IMR-90 (cell line): ENCODE measurements at regions not wholly inside any gene's neighbourhood (a gene's known extent, or its start where the extent isn't known, plus 50 kb on each side); places are given as distances from the start of the nearest gene placed in this dataset.

ENCODE experiments used
- ATAC-seq: fragments of 200-7000 bp; cut with Tn5 transposase; 2 replicates; pipeline ENCODE4 v1.9.1; 2020; ENCODE audit warnings: low read depth, mild to moderate bottlenecking, moderate library complexity
- BruUV-seq: library from RNA; stranded (reverse); fragments of 400-500 nt; replicated peaks from 2 replicates; lab custom pipeline; 2021; lab: Mats Ljungman, UMichigan
- CTCF ChIA-PET: fragments of 300-600 bp; formaldehyde crosslinking; extraction: SDS; loops from one replicate; lab custom pipeline; 2021; ENCODE audit warnings: antibody characterized with exemption; lab: Yijun Ruan, JAX
- POLR2A ChIA-PET: fragments of 300-600 bp; sonication (Branson Sonifier 250); formaldehyde crosslinking; loops from one replicate; lab custom pipeline; 2022; ENCODE audit warnings: antibody characterized with exemption; ENCODE audit not compliant: unreplicated experiment; lab: Charles Lee
- DNase-seq: peaks from one replicate; pipeline ENCODE4 v3.0.0; 2013
- H2AFZ ChIP-seq: replicated peaks from 2 replicates; pipeline ENCODE3; 2013; ENCODE audit warnings: low read length, mild to moderate bottlenecking; ENCODE audit not compliant: poor library complexity
- H2AK5ac ChIP-seq: 2 replicates; pipeline ENCODE4 v1.6.1; 2013; ENCODE audit warnings: low read depth, low read length, inconsistent platforms
- H2AK9ac ChIP-seq: replicated peaks from 2 replicates; pipeline ENCODE3; 2013; ENCODE audit warnings: mild to moderate bottlenecking, low read depth, low read length, moderate library complexity; ENCODE audit not compliant: poor library complexity
- H2BK120ac ChIP-seq: 2 replicates; pipeline ENCODE4 v1.6.1; 2013; ENCODE audit warnings: low read depth, low read length, inconsistent platforms
- H2BK15ac ChIP-seq: 3 replicates; pipeline ENCODE4 v1.6.1; 2013; ENCODE audit warnings: low read depth, low read length, inconsistent platforms
- H2BK20ac ChIP-seq: 2 replicates; pipeline ENCODE4 v1.6.1; 2013; ENCODE audit warnings: low read depth, mild to moderate bottlenecking, inconsistent platforms, low read length, moderate library complexity
- H2BK5ac ChIP-seq: 2 replicates; pipeline ENCODE4 v1.6.1; 2013; ENCODE audit warnings: mild to moderate bottlenecking, low read depth, low read length, inconsistent platforms; ENCODE audit not compliant: poor library complexity, severe bottlenecking
- H3K14ac ChIP-seq: replicated peaks from 2 replicates; pipeline ENCODE4 v1.6.1; 2013; ENCODE audit warnings: low read depth, low read length, inconsistent platforms
- H3K18ac ChIP-seq: 2 replicates; pipeline ENCODE4 v1.6.1; 2013; ENCODE audit warnings: low read depth, low read length, control low read depth
- H3K23ac ChIP-seq: 2 replicates; pipeline ENCODE4 v1.6.1; 2013; ENCODE audit warnings: low read depth, low read length, inconsistent platforms
- H3K27ac ChIP-seq: 2 replicates; pipeline ENCODE4 v1.5.1; 2013; ENCODE audit warnings: mild to moderate bottlenecking, control low read depth, low read length; ENCODE audit not compliant: insufficient read depth
- H3K27me3 ChIP-seq: 2 replicates; pipeline ENCODE4 v1.6.1; 2013; ENCODE audit warnings: low read length; ENCODE audit not compliant: control insufficient read depth, insufficient read depth
- H3K36me3 ChIP-seq: 2 replicates; pipeline ENCODE4 v1.6.1; 2013; ENCODE audit warnings: low read length, mixed read lengths; ENCODE audit not compliant: control insufficient read depth, insufficient read depth
- H3K4ac ChIP-seq: 2 replicates; pipeline ENCODE4 v1.6.1; 2013; ENCODE audit warnings: low read depth, low read length, inconsistent platforms
- H3K4me1 ChIP-seq: 2 replicates; pipeline ENCODE4 v1.6.1; 2013; ENCODE audit warnings: low read length, mixed read lengths; ENCODE audit not compliant: control insufficient read depth, insufficient read depth
- H3K4me2 ChIP-seq: 2 replicates; pipeline ENCODE4 v1.6.1; 2013; ENCODE audit warnings: low read depth, mild to moderate bottlenecking, control low read depth, low read length, moderate library complexity
- H3K4me3 ChIP-seq: 2 replicates; pipeline ENCODE4 v1.5.1; 2013; ENCODE audit warnings: low read depth, mild to moderate bottlenecking, control low read depth, low read length, moderate library complexity; ENCODE audit not compliant: insufficient read depth
- H3K56ac ChIP-seq: 2 replicates; pipeline ENCODE4 v1.6.1; 2013; ENCODE audit warnings: low read length, inconsistent platforms; ENCODE audit not compliant: insufficient read depth; ENCODE audit errors: extremely low read depth
- H3K79me1 ChIP-seq, 2 experiments: 2 replicates each; pipeline ENCODE4 v1.6.1; 2013; ENCODE audit warnings: low read length in 2 of 2, inconsistent platforms in 1 of 2, low read depth in 1 of 2
- H3K9ac ChIP-seq: 2 replicates; pipeline ENCODE4 v1.6.1; 2013; ENCODE audit warnings: low read depth, low read length, control low read depth
- H3K9me1 ChIP-seq: 2 replicates; pipeline ENCODE4 v1.6.1; 2013; ENCODE audit warnings: low read length, inconsistent platforms; ENCODE audit not compliant: insufficient read depth
- H3K9me3 ChIP-seq: 2 replicates; pipeline ENCODE4 v1.6.1; 2013; ENCODE audit warnings: low read length; ENCODE audit not compliant: control insufficient read depth, insufficient read depth
- H4K20me1 ChIP-seq: 2 replicates; pipeline ENCODE4 v1.6.1; 2013; ENCODE audit warnings: low read length, inconsistent platforms; ENCODE audit not compliant: insufficient read depth
- H4K5ac ChIP-seq: 2 replicates; pipeline ENCODE4 v1.6.1; 2013; ENCODE audit warnings: mild to moderate bottlenecking, low read depth, low read length, control low read depth
- H4K8ac ChIP-seq, 2 experiments: 2 replicates each; pipeline ENCODE4 v1.6.1; 2013; ENCODE audit warnings: low read depth in 2 of 2, low read length in 2 of 2, control low read depth in 1 of 2, inconsistent platforms in 1 of 2
- H4K91ac ChIP-seq: 2 replicates; pipeline ENCODE4 v1.6.1; 2013; ENCODE audit warnings: low read depth, low read length, inconsistent platforms; ENCODE audit not compliant: insufficient read depth
- CTCF ChIP-seq: conservative IDR thresholded peaks from 2 replicates; pipeline ENCODE4 v1.5.1; 2012; ENCODE audit warnings: mild to moderate bottlenecking, low read depth, low read length, improper control_type of control experiment
- MAFK ChIP-seq: IDR thresholded peaks from 2 replicates; pipeline ENCODE4 v1.6.1; 2012; ENCODE audit warnings: low read depth, low read length, improper control_type of control experiment
- MAZ ChIP-seq: IDR thresholded peaks from 2 replicates; pipeline ENCODE4 v1.6.1; 2012; ENCODE audit warnings: low read depth, mild to moderate bottlenecking, low read length, improper control_type of control experiment, moderate library complexity, borderline replicate concordance
- NFE2L2 ChIP-seq: fragments of 150-350 bp; IDR thresholded peaks from 2 replicates; pipeline ENCODE4 v1.6.1; 2016; ENCODE audit warnings: low read depth, mild to moderate bottlenecking, low read length
- POLR2A ChIP-seq: IDR thresholded peaks from 2 replicates; pipeline ENCODE4 v1.6.1; 2012; ENCODE audit warnings: mild to moderate bottlenecking, low read depth, low read length
- RAD21 ChIP-seq: IDR thresholded peaks from 2 replicates; pipeline ENCODE4 v1.6.1; 2012; ENCODE audit warnings: low read length, improper control_type of control experiment
- RFX5 ChIP-seq: IDR thresholded peaks from 2 replicates; pipeline ENCODE4 v1.8.0; 2012; ENCODE audit warnings: low read depth, mild to moderate bottlenecking, low read length, moderate library complexity
- SMC3 ChIP-seq: fragments of 150-350 bp; IDR thresholded peaks from 2 replicates; pipeline ENCODE4 v1.6.1; 2016; ENCODE audit warnings: low read depth, mild to moderate bottlenecking, antibody characterized with exemption, low read length, moderate library complexity
- WGBS, 2 experiments: methylation state at CpG; one replicate each; pipeline versions ENCODE4 v1.1.5 to v1.1.7; 2013; ENCODE audit warnings: missing lambda C conversion rate in 2 of 2; ENCODE audit not compliant: insufficient read length in 1 of 2; ENCODE audit errors: extremely low coverage in 2 of 2; 5-methylcytosine and 5-hydroxymethylcytosine counted together
- dilution Hi-C: fragments of 300-500 bp; cut with HindIII; formaldehyde crosslinking; loops from one replicate; pipeline ENCODE4 v1.14.3; 2018; ENCODE audit warnings: low sequenced_read_pairs; ENCODE audit not compliant: unreplicated experiment
- in situ Hi-C: fragments of 300-500 bp; cut with MboI; formaldehyde crosslinking; loops from 3 replicates; pipeline ENCODE4 v1.14.3; 2019; ENCODE audit warnings: low sequenced_read_pairs, inconsistent platforms, mixed read lengths
- intact Hi-C: fragments of 100-400 bp; cut with micrococcal nuclease; formaldehyde crosslinking; loops from 2 replicates; pipeline ENCODE4 v1.10.0; 2022

- TF ChIP-seq MAFK (no peak), RAD21 (peak; percentile 60), POLR2A (no peak), SMC3 (peak; percentile 28; the same call in 1 of the 2 replicates), CTCF (peak; percentile 46), MAZ (no peak), NFE2L2 (no peak), RFX5 (no peak)
- DNase-seq (no peak), ATAC-seq (no peak)
- Histone ChIP-seq H2AK5ac (no peak overlapping the region), H2BK5ac (no peak overlapping the region), H3K79me1 (no peaks in the 10 kb centered on the region), H3K27me3 (peaks cover 12% of the 10 kb centered on the region), H4K91ac (no peak overlapping the region), H3K14ac (no peak overlapping the region), H3K36me3 (no peaks in the 10 kb centered on the region), H3K4me2 (no peak overlapping the region), H3K27ac (no peak overlapping the region), H2BK20ac (no peak overlapping the region), H3K56ac (no peak overlapping the region), H3K18ac (no peak overlapping the region), H4K20me1 (no peaks in the 10 kb centered on the region), H2AK9ac (no peak overlapping the region), H3K4me3 (no peak overlapping the region), H3K4me1 (no peaks in the 10 kb centered on the region), H3K9me1 (no peaks in the 10 kb centered on the region), H3K23ac (no peak overlapping the region), H2BK15ac (no peak overlapping the region), H2AFZ (no peak overlapping the region), H2BK120ac (no peak overlapping the region), H3K9ac (no peak overlapping the region), H4K8ac (no peak overlapping the region), H3K9me3 (no peaks in the 10 kb centered on the region), H3K4ac (no peak overlapping the region), H4K5ac (no peak overlapping the region)
- no TSS peak for BruUV-seq
- dilution Hi-C loops (no loop called here), in situ Hi-C loops (no loop called here), intact Hi-C loops (loop anchor here (1.0 kb wide), 1 partner anchor 997 kb away; no protein-coding TSS in a partner anchor)
- POLR2A ChIA-PET = no interaction called here
- WGBS, 2 experiments = no CpG with 5 or more reads among the region's 1 CpG
- CTCF ChIA-PET = no interaction called here
Observed at GRCh38 chr4:16450724-16451123, 224.5 kb upstream of the TAPT1 start.
